HepG2 (cell line): ENCODE measurements at regions not wholly inside any gene's neighbourhood (a gene's known extent, or its start where the extent isn't known, plus 50 kb on each side); places are given as distances from the start of the nearest gene placed in this dataset.

Experiments used
- CHD2 ChIP-seq: IDR thresholded peaks from 2 replicates; pipeline ENCODE4 v1.6.1; 2011; ENCODE audit warnings: low read depth, low read length, improper control_type of control experiment
- JUN ChIP-seq: sonication (generic); formaldehyde crosslinking; IDR thresholded peaks from 2 replicates; pipeline ENCODE4 v1.4.0; 2020; ENCODE audit warnings: mild to moderate bottlenecking, missing genetic modification reagents
- PCBP1 ChIP-seq: fragments of 200-400 bp; formaldehyde crosslinking; IDR thresholded peaks from 2 replicates; pipeline ENCODE4 v1.6.1; 2017; ENCODE audit warnings: mild to moderate bottlenecking, low read depth, low read length, borderline replicate concordance
- SMAD3 ChIP-seq: sonication (generic); formaldehyde crosslinking; IDR thresholded peaks from 2 replicates; pipeline ENCODE4 v1.4.0; 2020; ENCODE audit warnings: missing genetic modification reagents
- ZNF788 ChIP-seq: sonication (generic); formaldehyde crosslinking; IDR thresholded peaks from 2 replicates; pipeline ENCODE4 v1.5.0; 2020; ENCODE audit warnings: mild to moderate bottlenecking, missing genetic modification reagents, borderline replicate concordance
- TF ChIP-seq, protein P1 (sequence below): sonication (generic); formaldehyde crosslinking; IDR thresholded peaks from 2 replicates; pipeline ENCODE4 v1.5.1; 2020; ENCODE audit warnings: mild to moderate bottlenecking, missing genetic modification reagents, moderate library complexity
- TF ChIP-seq, protein P2 (sequence below): sonication (generic); formaldehyde crosslinking; IDR thresholded peaks from 2 replicates; pipeline ENCODE4 v1.5.0; 2020; ENCODE audit warnings: mild to moderate bottlenecking, missing genetic modification reagents, moderate library complexity
- TF ChIP-seq, protein P3 (sequence below): sonication (generic); formaldehyde crosslinking; IDR thresholded peaks from 2 replicates; pipeline ENCODE4 v1.4.0; 2020; ENCODE audit warnings: missing genetic modification reagents, mild to moderate bottlenecking, borderline replicate concordance
- TF ChIP-seq, protein P4 (sequence below): sonication (generic); formaldehyde crosslinking; IDR thresholded peaks from 2 replicates; pipeline ENCODE4 v1.5.1; 2020; ENCODE audit warnings: missing genetic modification reagents, mild to moderate bottlenecking, borderline replicate concordance
- TF ChIP-seq, protein P5 (sequence below): sonication (generic); formaldehyde crosslinking; IDR thresholded peaks from 2 replicates; pipeline ENCODE4 v1.9.0; 2021; ENCODE audit warnings: missing genetic modification reagents, mild to moderate bottlenecking, borderline replicate concordance

DNA sequence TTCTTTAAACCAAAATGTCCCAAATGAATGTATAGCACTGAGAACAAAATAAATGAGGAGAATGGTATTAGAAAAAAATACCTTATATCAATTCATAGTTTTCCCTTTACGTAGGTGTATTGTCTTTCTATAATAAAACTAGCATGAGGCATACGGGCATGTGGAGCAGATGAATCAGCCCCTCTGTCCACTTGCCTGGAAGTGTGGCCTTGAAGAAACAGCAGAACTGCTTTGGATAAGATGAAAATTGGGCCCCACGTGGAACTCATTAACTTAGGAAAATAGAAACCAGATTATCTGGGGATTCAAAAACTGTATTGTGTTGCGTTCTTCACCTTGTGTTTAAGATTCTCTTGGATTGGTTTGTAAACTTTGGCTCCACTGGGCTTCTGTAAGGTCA lies 356.8 kb upstream of the B3GALT2 start:
- TF ChIP-seq, protein P1, sequence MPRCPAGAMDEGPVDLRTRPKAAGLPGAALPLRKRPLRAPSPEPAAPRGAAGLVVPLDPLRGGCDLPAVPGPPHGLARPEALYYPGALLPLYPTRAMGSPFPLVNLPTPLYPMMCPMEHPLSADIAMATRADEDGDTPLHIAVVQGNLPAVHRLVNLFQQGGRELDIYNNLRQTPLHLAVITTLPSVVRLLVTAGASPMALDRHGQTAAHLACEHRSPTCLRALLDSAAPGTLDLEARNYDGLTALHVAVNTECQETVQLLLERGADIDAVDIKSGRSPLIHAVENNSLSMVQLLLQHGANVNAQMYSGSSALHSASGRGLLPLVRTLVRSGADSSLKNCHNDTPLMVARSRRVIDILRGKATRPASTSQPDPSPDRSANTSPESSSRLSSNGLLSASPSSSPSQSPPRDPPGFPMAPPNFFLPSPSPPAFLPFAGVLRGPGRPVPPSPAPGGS (CRISPR knock-in tag), result no peak
- TF ChIP-seq ZNF788 (CRISPR knock-in tag), result no peak
- TF ChIP-seq, protein P2, sequence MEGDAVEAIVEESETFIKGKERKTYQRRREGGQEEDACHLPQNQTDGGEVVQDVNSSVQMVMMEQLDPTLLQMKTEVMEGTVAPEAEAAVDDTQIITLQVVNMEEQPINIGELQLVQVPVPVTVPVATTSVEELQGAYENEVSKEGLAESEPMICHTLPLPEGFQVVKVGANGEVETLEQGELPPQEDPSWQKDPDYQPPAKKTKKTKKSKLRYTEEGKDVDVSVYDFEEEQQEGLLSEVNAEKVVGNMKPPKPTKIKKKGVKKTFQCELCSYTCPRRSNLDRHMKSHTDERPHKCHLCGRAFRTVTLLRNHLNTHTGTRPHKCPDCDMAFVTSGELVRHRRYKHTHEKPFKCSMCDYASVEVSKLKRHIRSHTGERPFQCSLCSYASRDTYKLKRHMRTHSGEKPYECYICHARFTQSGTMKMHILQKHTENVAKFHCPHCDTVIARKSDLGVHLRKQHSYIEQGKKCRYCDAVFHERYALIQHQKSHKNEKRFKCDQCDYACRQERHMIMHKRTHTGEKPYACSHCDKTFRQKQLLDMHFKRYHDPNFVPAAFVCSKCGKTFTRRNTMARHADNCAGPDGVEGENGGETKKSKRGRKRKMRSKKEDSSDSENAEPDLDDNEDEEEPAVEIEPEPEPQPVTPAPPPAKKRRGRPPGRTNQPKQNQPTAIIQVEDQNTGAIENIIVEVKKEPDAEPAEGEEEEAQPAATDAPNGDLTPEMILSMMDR (CRISPR knock-in tag), result no peak
- no peak for TF ChIP-seq SMAD3 (CRISPR knock-in tag)
- TF ChIP-seq, protein P3, sequence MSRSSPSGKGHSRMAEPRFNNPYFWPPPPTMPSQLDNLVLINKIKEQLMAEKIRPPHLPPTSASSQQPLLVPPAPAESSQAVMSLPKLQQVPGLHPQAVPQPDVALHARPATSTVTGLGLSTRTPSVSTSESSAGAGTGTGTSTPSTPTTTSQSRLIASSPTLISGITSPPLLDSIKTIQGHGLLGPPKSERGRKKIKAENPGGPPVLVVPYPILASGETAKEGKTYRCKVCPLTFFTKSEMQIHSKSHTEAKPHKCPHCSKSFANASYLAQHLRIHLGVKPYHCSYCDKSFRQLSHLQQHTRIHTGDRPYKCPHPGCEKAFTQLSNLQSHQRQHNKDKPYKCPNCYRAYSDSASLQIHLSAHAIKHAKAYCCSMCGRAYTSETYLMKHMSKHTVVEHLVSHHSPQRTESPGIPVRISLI (CRISPR knock-in tag), result no peak
- no peak for TF ChIP-seq CHD2
- TF ChIP-seq PCBP1, result no peak
- TF ChIP-seq, protein P4, sequence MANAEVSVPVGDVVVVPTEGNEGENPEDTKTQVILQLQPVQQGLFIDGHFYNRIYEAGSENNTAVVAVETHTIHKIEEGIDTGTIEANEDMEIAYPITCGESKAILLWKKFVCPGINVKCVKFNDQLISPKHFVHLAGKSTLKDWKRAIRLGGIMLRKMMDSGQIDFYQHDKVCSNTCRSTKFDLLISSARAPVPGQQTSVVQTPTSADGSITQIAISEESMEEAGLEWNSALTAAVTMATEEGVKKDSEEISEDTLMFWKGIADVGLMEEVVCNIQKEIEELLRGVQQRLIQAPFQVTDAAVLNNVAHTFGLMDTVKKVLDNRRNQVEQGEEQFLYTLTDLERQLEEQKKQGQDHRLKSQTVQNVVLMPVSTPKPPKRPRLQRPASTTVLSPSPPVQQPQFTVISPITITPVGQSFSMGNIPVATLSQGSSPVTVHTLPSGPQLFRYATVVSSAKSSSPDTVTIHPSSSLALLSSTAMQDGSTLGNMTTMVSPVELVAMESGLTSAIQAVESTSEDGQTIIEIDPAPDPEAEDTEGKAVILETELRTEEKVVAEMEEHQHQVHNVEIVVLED (CRISPR knock-in tag), result no peak
- TF ChIP-seq, protein P5, sequence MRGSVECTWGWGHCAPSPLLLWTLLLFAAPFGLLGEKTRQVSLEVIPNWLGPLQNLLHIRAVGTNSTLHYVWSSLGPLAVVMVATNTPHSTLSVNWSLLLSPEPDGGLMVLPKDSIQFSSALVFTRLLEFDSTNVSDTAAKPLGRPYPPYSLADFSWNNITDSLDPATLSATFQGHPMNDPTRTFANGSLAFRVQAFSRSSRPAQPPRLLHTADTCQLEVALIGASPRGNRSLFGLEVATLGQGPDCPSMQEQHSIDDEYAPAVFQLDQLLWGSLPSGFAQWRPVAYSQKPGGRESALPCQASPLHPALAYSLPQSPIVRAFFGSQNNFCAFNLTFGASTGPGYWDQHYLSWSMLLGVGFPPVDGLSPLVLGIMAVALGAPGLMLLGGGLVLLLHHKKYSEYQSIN (CRISPR knock-in tag), result no peak
- TF ChIP-seq JUN (CRISPR knock-in tag), result no peak
